GM21723 (cell line): ENCODE measurements at regions not wholly inside any gene's neighbourhood (a gene's known extent, or its start where the extent isn't known, plus 50 kb on each side); places are given as distances from the start of the nearest gene placed in this dataset.

Source experiments
- ATAC-seq: cut with Tn5 transposase; IDR thresholded peaks from one replicate; pipeline ENCODE4 v1.9.1; 2021; ENCODE audit warnings: mild to moderate bottlenecking, moderate library complexity; ENCODE audit not compliant: unreplicated experiment

DNA sequence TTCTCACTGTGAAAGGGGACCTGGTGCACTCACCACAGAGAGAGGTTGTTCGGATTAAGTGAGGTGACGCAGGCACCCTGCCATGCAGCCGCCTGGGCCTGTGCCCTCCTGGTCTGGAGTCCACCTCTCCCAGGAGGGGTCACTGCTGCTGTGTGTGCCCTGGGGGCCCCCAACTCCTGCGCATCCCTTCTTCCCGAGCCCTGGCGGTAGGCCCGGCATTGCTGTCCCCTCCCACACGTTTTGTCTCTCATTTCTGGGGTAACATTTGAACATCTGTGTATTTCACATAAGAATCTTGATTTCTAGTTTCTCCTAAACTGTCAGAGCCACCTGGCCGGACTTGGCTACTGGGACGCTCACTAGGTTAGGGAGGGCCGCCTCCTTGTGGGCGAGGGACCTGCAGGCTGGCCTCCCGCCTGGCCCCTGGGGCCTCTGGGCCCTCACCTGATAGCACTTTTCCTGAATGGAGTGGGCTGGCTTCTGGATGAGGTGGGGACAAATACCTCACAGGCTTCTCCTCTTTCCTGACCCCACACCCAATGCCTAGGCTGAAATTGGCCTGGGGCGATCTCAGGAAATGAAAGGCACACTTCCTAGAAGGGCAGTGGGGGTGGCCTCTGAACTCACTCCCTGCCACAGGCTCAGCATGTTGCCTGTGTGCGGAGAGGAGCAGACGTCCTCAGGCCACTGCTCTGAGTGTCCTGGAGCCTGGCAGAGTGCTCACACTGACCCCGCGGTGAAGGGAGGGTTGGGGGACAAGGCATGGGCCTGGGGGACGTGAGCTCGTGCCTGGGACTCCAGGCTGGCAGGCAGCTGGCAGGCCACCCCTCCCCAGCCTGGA, 104.2 kb upstream of the PRR23E start:
- ATAC-seq: no peak

DNA sequence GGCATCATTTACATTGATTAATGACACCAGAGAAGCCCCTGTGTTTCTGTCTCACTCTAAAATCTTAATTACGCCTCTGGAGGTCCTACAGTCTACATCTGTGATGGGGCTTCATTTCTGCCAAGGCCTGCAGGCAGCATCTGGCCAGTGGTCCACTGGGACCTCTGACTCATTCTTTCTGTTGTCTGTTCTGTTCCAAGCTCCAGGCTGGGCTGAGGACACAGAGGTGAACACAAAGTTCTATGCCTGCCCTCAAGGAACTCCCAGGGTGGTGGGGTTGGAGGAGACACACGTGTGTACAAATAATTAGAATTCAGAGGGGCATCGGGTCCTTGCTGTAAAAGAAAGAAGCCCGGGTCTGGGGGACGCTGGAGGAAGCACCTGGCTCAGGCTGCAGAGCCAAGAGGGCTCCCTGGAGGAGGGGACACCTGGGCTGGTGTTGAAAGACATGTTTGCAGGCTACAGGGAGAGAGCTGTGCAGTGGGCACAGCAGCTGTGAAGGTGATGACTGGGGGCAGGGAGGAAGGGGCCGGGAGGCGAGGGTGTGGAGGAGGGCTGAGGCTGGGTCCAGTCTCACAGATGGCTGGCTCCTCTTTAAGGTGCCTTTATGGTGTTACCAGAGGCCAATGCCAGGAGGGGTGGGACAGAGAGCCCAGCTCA, 103.3 kb upstream of the PRR23E start:
- no peak for ATAC-seq

DNA sequence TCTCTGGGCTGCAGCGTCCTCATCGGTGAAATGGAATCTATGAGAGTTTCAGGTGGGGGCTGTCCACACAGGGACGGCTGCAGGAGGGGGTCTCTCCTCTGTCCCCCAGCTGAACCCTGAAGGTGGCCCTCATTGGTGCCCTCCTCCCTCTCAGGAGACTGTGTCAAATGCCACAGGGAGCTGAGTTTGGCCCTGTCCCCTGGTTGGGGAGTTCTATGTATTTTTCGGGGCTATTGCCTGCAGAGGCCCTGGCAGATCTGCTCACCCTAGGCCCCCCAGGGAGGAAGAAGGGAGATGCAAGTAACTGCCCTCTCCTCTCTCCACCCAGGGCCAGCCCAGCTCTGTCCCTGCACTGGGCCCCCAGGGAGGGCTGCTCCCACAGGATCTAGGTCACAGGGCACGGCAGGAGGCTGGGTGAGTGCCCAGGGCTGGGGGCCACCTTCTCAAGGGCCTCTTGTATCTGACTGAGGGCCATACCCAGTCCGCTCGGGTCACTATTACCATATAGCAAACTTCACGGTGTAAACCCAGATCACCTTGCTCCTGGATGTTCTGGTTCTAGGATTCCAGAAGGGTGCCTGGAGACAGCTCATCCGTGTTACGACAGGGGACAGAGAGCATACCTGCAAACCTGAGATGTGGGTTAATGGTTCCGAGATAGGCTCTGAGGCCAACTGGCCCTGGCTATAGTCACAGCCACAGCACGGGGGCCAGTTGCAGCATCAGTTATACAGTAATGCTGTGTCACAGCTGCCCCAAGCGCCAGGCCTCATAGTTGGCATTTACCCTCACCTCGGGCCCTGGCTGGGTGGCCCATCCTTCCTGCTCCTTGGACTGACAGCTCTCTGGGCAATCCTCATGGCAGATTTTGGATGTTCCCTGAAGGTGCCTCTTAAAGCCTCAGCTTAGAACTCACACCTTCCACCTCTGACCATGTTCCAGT, 102.4 kb upstream of the PRR23E start:
- no peak for ATAC-seq

DNA sequence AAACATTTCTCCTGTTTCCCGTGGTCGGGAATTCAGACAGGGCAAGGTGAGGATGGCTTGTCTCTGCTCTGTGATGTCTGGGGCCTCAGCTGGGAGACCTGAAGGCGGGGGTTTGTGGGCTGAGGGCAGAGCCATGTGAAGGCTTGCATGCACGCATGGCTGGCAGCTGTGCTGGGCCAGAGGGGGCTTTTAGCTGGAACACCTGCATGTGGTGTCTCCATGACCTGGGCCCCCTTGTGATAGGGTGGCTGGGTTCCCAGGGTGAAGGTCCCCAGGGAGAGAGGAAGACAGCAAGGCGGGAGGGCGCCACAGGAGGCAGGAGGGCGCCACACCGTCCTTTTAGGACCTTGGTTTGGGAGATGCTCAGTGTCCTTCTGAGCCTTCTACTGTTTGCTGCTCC, 101.6 kb upstream of the PRR23E start:
- ATAC-seq: no peak

DNA sequence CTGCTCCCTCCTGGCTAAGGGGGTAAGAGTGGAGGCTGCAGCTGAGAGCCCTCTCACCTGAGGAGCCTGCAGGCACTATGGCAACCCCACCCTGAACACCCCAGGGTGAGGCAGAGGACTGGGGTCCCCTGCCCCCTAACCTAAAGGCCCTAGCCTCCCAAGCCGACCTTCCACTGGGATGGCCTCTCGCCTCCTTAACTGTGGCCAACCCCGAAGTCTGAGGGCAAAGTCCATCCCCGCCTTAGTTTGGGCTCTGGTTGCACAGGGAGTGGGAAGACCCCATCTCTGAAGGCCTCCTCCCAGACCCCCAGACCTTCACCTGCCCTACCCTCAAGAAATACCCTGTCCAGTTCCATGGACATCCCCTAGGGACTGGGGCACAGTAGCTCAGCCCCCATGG, 100.6 kb upstream of the PRR23E start:
- no peak for ATAC-seq

DNA sequence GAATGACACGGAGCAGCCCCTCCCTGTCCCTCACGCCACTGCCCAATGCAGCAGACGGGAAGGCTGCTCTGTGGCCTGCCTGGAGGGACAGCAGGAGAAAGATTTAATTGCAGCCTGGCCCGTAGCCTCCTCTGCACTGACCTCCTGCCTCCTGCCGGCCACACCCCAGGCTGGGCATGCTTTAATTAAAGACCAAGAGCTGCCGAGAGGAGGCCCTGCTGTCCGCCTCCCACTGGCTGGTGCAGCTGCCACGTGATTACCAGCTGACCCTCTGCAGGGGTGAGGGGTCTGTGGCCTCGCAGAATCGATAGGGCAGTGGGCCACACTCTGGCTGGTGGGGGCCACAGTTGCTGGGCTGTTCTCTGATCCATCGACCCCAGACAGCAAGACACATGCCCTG, 100.2 kb upstream of the PRR23E start:
- no peak for ATAC-seq

DNA sequence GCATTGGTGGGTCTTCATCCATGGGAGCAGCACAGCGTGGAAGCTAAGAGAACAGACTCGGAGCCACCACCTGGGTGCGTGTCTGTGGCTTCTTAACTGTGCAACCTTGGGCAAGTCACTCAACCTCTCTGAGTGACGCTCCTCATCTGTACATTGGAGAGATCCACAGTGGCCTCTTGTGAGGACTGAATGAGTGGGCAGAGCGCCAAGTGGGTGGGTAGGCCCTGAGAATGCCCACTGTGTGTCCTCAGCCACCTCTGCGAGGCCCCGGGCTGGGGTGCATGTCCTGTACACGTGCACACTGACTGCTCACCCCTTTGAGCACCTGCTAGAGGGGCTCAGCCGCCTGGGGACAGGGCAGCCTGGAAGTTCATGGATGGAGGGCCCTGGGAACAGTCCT, 99.6 kb upstream of the PRR23E start:
- no peak for ATAC-seq

DNA sequence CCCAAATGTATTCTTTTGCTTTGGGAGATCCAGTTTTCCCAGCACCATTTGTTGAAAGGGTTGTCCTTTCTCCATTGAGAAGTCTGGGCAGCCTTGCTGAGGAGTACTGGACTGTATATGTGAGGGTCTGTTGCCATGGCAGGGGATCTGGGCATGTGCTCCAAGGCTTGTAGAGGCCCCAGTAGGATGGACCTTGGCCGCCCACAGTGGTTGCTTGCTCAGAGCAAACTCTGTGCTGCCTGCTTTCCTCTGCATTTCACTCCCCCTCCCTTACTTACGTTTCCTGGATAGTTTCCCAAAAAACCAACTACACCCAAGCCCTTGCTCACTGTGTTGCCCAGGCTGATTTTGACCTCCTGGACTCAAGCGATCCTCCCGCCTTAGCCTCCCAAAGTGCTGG, 97.2 kb upstream of the PRR23E start:
- ATAC-seq: no peak

DNA sequence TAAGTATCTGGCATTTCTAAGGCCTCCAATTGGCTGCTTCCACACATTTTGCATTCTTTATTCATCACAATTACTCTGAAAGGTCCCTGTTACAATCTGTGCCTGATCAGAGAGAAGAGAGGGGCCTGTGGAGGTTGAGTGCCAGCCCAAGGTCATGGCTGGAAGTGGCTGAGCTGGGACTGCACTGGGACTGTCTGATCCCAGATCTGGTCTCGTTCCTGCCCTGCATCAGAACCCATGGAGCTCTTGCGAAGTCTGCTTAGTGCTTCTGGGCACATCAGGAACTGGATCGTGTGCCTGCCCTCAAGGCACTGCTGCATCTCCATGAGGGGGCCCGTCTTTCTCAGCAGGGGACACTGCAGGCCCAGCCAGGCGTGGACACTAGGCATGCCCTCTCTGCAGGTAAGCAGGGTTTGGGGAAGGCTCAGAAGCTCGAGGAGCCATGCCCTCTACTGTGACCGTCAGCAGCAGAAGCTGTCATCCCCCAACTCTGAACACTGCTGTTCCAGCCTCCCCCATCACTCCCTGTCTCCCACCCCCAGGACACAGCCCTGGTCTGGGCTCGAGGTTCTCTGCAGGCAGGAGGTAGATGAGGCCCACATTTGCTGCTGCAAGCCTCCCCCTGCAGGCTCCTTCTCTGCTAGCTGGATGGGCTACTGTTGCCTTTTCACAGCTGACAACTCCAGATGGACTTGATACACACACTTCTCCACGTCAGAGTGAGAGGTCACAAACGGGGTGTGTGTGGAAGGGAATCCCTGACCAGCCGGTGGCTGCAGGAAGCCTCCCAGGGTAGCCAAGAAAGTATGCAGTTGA, 96.5 kb upstream of the PRR23E start:
- ATAC-seq: no peak

DNA sequence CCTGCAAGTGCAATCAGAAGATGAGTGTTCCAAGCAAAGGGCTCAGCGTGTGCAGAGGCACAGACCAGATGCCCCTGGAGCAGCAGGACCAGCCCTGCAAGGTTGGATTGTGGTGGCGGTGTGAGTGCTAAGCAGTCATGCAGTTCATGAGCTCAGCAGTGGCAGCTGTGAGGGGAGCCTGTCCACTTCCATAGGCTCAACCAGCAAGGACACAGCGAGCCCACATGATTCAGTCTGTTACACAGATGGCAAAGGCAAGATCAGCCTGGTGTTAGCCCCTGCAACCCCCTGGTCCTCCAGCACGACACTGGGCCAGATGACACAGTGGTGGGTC, 95.9 kb upstream of the PRR23E start:
- no peak for ATAC-seq

DNA sequence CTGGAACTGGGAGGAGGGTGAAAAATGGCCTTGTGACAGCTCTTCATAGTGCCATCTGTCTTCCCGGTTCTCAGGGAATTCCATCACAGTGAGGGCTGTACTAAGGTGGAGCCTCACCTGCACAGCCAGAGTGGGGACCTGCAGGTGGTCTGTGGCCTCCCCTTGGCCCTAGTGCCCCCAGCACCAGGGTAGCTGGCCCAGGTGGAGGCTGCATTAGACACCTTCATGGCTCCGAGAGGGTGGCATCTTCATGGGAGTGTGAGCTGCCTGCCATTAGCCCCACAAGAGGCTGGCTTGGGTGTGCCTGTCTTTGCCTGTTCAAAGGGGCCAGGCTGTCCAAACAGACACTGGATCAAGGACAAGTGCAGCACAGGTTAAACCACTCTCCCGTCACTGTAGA, 95.5 kb upstream of the PRR23E start:
- no peak for ATAC-seq

DNA sequence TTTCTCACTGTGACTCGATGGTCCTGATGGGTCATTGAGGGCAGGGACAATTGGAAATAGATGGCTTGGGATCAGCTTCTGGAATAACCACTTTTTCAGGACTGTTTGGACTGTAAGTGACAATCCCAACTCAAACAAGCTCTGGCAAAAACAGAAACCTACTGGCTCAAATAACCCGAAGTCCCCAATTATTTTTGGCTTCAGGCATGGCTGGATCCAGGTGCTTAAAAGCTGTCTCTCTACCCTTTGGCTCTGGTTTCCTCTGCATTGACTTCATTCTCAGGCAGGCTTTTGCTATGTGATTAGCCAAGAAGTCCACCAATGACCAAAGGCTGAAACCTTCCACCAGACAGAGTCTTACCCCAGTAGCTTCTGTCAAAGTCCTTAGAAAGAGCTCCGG, 92.9 kb upstream of the PRR23E start:
- no peak for ATAC-seq

DNA sequence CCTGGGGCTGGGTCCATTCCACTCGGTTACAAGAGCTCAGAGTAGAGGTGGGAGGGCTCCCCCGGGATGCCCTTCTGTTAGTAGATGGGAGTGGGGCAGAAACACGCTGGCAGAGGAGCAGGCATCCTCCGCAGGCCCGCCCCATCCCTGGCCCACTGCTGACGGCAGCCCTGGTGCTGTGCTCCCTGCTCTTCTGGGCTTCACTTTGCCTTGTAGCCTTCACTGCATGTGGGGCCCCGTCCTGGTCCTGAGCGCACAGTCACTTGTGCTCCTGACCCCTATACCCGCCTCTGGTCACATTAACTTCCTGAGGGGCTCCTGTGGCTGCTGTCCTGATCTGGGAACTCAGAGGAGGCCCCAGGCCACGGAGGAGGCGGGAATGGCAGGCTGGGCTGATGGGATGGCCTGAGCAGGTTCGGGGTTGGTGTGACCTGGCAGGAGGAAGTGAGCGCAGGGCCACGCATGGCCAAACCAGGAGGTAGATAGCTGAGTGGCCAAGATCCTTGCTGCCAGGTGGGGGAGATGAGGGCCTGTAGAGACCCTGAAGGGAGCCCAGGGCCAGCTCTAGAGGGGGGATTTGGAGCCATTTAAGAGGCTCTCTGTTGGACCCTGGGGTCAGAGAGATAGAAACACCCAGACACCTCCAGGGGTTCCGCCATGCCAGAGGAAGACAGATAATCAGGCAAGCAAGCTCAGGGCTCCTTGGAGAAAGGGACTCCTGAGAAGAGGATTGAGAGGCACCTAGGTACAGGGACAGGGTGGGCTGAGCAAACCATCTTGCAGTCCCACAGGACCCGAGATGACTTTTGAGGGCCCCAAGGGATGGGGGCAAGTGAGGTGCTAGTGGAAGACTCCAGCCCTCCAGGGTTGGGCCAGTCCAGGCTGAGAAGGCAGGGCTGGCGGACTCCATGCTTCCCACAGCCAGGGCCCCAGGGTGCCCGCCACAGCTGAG, 92.2 kb upstream of the PRR23E start:
- no peak for ATAC-seq

DNA sequence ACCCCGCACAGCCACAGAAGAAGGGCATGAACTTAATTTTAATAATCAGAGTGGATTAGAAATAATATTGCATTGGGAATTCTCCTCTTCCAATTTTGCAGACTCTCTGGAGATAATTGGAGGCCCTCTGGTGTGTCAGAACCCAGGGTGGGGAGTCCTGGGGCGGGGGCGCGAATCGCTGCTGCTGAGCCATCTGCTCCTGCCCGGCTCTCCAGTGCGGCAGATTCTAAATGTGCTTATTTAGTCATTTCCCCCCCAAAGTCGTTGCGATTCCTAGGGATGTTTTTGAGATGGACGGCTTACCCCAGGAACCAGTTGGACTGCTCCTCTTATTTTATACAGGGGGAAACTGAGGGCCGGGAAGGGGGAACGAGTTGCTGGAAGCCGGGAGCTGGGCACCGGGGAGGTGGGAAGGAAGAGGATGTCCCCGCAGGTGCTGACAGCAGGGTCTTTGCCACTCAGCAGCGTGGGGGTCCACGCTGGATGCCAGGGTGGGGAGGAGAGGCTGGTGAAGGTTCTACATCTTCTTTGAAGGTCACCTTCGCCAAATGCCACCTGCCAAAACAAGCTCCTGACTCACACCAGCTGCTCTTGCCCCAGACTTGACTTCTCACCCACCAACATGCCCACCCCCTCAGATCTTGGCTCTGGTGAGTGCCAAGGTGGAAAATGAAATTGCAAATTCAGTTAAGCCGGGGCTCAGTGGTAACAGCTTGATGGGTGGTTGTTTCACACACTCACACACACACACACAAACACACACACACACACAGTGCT, 91.3 kb upstream of the PRR23E start:
- ATAC-seq: no peak

DNA sequence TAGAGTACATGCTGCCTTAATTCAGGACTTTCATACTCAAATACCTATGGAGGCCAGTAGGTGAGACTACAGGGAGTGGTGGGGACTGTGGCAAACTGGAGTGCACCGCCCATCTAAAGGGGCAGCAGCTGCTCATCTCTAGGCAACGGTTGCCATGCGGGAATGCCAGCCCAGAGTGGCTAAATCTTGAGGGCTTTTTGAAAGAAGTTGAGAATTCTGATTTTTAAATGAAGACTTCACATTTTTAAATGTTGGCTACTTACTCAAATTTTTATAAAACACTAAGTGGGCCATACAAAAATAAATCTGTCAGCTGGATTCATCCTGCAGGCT, 90.8 kb upstream of the PRR23E start:
- no peak for ATAC-seq

DNA sequence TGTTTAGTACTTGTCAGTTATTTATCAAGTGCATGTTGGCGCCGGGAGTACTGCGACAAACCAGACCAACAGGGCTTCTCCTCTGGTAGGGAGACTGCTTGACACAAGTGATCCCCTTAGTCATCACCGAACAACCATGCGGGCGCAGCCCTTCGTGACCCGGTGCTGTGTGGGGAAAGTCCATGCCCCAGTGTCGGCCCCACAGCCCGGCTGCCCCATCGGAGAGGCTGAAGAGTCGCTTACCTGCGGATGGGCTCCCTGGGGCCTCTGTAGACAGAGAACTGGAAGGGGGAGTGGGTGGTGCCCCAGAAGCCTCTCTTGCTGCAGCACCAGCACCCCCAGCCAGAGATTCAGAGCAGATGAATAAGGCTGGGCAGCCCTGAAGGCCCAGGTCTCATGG, 90.3 kb upstream of the PRR23E start:
- no peak for ATAC-seq

DNA sequence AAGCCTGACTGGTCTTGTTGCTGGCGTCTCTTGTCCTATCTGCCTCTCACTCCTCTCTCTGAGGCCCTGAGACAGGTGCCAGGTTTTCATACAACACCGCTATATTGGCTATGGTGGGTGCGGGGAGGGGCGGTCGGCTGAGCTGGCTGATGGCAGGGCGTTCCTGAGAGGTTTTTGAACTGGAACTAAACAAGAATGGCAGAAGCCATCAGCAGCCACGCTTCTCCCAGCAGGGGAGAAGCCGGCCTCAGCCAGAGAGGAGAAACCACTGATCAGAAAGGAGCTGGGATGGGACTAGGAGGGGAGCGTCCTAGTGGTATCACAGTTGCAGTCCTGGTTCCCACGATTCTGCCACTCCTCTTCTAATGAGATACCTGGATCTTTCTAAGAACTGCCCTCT, 89.9 kb upstream of the PRR23E start:
- no peak for ATAC-seq

DNA sequence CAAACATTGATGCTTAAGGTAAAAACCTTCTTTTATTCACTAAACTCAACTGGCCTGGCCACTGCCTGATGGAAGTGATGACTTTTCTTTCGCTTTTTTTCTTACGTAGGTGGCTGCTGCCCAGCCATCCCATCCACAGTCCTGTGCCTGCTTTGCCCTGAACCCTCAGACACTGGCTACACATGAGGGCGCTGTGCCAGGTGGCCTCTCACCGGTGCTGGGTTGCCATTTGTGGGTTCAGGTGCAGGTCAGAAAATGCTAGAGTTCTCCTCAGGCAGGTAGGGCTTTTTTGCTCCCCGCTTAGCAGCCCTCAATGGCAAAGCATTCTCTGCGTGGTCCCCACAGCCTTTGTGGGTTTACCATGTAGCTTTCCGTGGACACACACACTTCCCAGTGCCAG, 88.3 kb upstream of the PRR23E start:
- ATAC-seq: no peak

DNA sequence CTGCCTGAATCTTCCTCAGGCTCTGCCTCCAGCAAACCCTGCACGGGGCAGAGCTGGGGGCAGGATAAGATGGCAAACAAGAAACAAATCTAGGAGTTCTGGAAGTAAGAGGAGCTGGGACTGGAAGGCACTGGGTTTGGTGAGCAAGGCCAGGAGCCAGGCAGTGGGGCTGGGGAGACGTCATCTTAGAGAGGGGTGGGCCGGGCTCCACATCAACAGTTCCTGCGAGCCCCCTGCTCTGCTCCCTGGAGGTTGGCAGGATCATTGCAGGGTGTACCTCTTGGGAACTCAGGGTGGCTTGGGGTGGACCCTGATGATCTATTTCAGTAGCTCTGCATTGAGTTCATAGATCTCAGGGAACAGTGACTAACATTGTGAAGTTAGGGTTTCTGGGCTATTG, 87.3 kb upstream of the PRR23E start:
- ATAC-seq: no peak
